HEK293 (cell line): ENCODE measurements at regions not wholly inside any gene's neighbourhood (a gene's known extent, or its start where the extent isn't known, plus 50 kb on each side); places are given as distances from the start of the nearest gene placed in this dataset.

Source experiments
- KLF7 ChIP-seq: fragments of 450-650 bp; formaldehyde crosslinking; IDR thresholded peaks from 2 replicates; pipeline ENCODE4 v1.5.1; 2016; ENCODE audit warnings: missing biosample characterization, missing genetic modification characterization, borderline replicate concordance
- PRDM1 ChIP-seq: fragments of 450-650 bp; formaldehyde crosslinking; IDR thresholded peaks from 2 replicates; pipeline ENCODE4; 2016; ENCODE audit warnings: missing biosample characterization, missing genetic modification characterization
- REST ChIP-seq: fragments of 450-650 bp; formaldehyde crosslinking; IDR thresholded peaks from 2 replicates; pipeline ENCODE4 v1.5.1; 2016; ENCODE audit warnings: missing biosample characterization, missing genetic modification characterization
- ZBTB26 ChIP-seq: fragments of 450-650 bp; formaldehyde crosslinking; optimal IDR thresholded peaks from 2 replicates; pipeline ENCODE3; 2016; ENCODE audit warnings: missing biosample characterization, mild to moderate bottlenecking, missing genetic modification characterization
- ZBTB48 ChIP-seq: fragments of 450-650 bp; formaldehyde crosslinking; IDR thresholded peaks from 2 replicates; pipeline ENCODE4 v1.5.1; 2016; ENCODE audit warnings: missing biosample characterization, missing genetic modification characterization
- ZNF133 ChIP-seq: fragments of 450-650 bp; formaldehyde crosslinking; IDR thresholded peaks from 2 replicates; pipeline ENCODE4 v1.5.1; 2016; ENCODE audit warnings: missing biosample characterization, missing genetic modification characterization
- ZNF174 ChIP-seq: fragments of 450-650 bp; formaldehyde crosslinking; IDR thresholded peaks from 2 replicates; pipeline ENCODE4 v1.5.0; 2017; ENCODE audit warnings: missing biosample characterization, mild to moderate bottlenecking, missing genetic modification characterization
- ZNF2 ChIP-seq: fragments of 450-650 bp; formaldehyde crosslinking; IDR thresholded peaks from 2 replicates; pipeline ENCODE4 v1.5.1; 2016; ENCODE audit warnings: missing biosample characterization, missing genetic modification characterization
- ZNF221 ChIP-seq: fragments of 450-650 bp; formaldehyde crosslinking; IDR thresholded peaks from 2 replicates; pipeline ENCODE4 v1.5.1; 2017; ENCODE audit warnings: missing biosample characterization, missing genetic modification characterization, borderline replicate concordance
- ZNF394 ChIP-seq: fragments of 450-650 bp; formaldehyde crosslinking; IDR thresholded peaks from 2 replicates; pipeline ENCODE4 v1.5.1; 2016; ENCODE audit warnings: missing biosample characterization, missing genetic modification characterization, mild to moderate bottlenecking, moderate library complexity, borderline replicate concordance
- ZNF449 ChIP-seq: fragments of 450-650 bp; formaldehyde crosslinking; IDR thresholded peaks from 2 replicates; pipeline ENCODE4 v1.5.1; 2017; ENCODE audit warnings: missing biosample characterization, mild to moderate bottlenecking, missing genetic modification characterization, moderate library complexity
- ZNF48 ChIP-seq: fragments of 450-650 bp; formaldehyde crosslinking; IDR thresholded peaks from 2 replicates; pipeline ENCODE4 v1.5.1; 2016; ENCODE audit warnings: missing biosample characterization, missing genetic modification characterization
- ZNF513 ChIP-seq: fragments of 450-650 bp; IDR thresholded peaks from 2 replicates; pipeline ENCODE4 v1.5.1; 2018; ENCODE audit warnings: missing biosample characterization, missing genetic modification characterization
- ZNF600 ChIP-seq: fragments of 450-650 bp; formaldehyde crosslinking; IDR thresholded peaks from 2 replicates; pipeline ENCODE4 v1.5.1; 2016; ENCODE audit warnings: missing biosample characterization, missing genetic modification characterization
- ZNF677 ChIP-seq: fragments of 450-650 bp; IDR thresholded peaks from 2 replicates; pipeline ENCODE4 v1.5.0; 2018; ENCODE audit warnings: missing biosample characterization, mild to moderate bottlenecking, missing genetic modification characterization, moderate library complexity
- ZNF776 ChIP-seq: fragments of 450-650 bp; formaldehyde crosslinking; IDR thresholded peaks from 2 replicates; pipeline ENCODE4 v1.5.0; 2017; ENCODE audit warnings: missing biosample characterization, missing genetic modification characterization, borderline replicate concordance
- ZSCAN16 ChIP-seq: fragments of 450-650 bp; formaldehyde crosslinking; IDR thresholded peaks from 2 replicates; pipeline ENCODE4 v1.5.1; 2016; ENCODE audit warnings: missing biosample characterization, missing genetic modification characterization
- ZSCAN23 ChIP-seq: fragments of 450-650 bp; formaldehyde crosslinking; IDR thresholded peaks from 2 replicates; pipeline ENCODE4 v1.5.1; 2016; ENCODE audit warnings: missing biosample characterization, missing genetic modification characterization
- TF ChIP-seq, protein P1 (sequence below): fragments of 450-650 bp; formaldehyde crosslinking; IDR thresholded peaks from 2 replicates; pipeline ENCODE4 v1.5.1; 2016; ENCODE audit warnings: missing biosample characterization, missing genetic modification characterization
- TF ChIP-seq, protein P2 (sequence below): fragments of 450-650 bp; formaldehyde crosslinking; IDR thresholded peaks from 2 replicates; pipeline ENCODE4 v1.5.1; 2016; ENCODE audit warnings: missing biosample characterization, missing genetic modification characterization
- TF ChIP-seq, protein P3 (sequence below): fragments of 450-650 bp; formaldehyde crosslinking; IDR thresholded peaks from 2 replicates; pipeline ENCODE4 v1.5.1; 2017; ENCODE audit warnings: missing biosample characterization, missing genetic modification characterization
- TF ChIP-seq, protein P4 (sequence below): fragments of 450-650 bp; formaldehyde crosslinking; IDR thresholded peaks from 2 replicates; pipeline ENCODE4 v1.5.1; 2016; ENCODE audit warnings: missing biosample characterization, missing genetic modification characterization
- TF ChIP-seq, protein P5 (sequence below): fragments of 450-650 bp; formaldehyde crosslinking; IDR thresholded peaks from 2 replicates; pipeline ENCODE4 v1.5.1; 2016; ENCODE audit warnings: missing biosample characterization, missing genetic modification characterization

- TF ChIP-seq, protein P1, sequence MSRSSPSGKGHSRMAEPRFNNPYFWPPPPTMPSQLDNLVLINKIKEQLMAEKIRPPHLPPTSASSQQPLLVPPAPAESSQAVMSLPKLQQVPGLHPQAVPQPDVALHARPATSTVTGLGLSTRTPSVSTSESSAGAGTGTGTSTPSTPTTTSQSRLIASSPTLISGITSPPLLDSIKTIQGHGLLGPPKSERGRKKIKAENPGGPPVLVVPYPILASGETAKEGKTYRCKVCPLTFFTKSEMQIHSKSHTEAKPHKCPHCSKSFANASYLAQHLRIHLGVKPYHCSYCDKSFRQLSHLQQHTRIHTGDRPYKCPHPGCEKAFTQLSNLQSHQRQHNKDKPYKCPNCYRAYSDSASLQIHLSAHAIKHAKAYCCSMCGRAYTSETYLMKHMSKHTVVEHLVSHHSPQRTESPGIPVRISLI (tag by site-specific recombination): no peak
- no peak for TF ChIP-seq ZNF2
- TF ChIP-seq, protein P2, sequence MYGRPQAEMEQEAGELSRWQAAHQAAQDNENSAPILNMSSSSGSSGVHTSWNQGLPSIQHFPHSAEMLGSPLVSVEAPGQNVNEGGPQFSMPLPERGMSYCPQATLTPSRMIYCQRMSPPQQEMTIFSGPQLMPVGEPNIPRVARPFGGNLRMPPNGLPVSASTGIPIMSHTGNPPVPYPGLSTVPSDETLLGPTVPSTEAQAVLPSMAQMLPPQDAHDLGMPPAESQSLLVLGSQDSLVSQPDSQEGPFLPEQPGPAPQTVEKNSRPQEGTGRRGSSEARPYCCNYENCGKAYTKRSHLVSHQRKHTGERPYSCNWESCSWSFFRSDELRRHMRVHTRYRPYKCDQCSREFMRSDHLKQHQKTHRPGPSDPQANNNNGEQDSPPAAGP: no peak
- TF ChIP-seq REST (tag by site-specific recombination): no peak
- TF ChIP-seq ZSCAN16 (tag by site-specific recombination): no peak
- TF ChIP-seq ZNF48: no peak
- no peak for TF ChIP-seq ZBTB26 (tag by site-specific recombination)
- TF ChIP-seq KLF7 (tag by site-specific recombination): no peak
- TF ChIP-seq, protein P3, sequence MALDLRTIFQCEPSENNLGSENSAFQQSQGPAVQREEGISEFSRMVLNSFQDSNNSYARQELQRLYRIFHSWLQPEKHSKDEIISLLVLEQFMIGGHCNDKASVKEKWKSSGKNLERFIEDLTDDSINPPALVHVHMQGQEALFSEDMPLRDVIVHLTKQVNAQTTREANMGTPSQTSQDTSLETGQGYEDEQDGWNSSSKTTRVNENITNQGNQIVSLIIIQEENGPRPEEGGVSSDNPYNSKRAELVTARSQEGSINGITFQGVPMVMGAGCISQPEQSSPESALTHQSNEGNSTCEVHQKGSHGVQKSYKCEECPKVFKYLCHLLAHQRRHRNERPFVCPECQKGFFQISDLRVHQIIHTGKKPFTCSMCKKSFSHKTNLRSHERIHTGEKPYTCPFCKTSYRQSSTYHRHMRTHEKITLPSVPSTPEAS: no peak
- TF ChIP-seq ZNF600: 0 out of 2 replicates have a peak, but pooled peaks have one; percentile 15
- TF ChIP-seq ZNF449 (tag by site-specific recombination): no peak
- TF ChIP-seq ZNF133: no peak
- TF ChIP-seq ZNF776: no peak
- TF ChIP-seq PRDM1 (tag by site-specific recombination): peak; percentile 94
- TF ChIP-seq ZNF221 (tag by site-specific recombination): no peak
- TF ChIP-seq ZNF513 (tag by site-specific recombination): no peak
- TF ChIP-seq ZBTB48: no peak
- TF ChIP-seq, protein P4, sequence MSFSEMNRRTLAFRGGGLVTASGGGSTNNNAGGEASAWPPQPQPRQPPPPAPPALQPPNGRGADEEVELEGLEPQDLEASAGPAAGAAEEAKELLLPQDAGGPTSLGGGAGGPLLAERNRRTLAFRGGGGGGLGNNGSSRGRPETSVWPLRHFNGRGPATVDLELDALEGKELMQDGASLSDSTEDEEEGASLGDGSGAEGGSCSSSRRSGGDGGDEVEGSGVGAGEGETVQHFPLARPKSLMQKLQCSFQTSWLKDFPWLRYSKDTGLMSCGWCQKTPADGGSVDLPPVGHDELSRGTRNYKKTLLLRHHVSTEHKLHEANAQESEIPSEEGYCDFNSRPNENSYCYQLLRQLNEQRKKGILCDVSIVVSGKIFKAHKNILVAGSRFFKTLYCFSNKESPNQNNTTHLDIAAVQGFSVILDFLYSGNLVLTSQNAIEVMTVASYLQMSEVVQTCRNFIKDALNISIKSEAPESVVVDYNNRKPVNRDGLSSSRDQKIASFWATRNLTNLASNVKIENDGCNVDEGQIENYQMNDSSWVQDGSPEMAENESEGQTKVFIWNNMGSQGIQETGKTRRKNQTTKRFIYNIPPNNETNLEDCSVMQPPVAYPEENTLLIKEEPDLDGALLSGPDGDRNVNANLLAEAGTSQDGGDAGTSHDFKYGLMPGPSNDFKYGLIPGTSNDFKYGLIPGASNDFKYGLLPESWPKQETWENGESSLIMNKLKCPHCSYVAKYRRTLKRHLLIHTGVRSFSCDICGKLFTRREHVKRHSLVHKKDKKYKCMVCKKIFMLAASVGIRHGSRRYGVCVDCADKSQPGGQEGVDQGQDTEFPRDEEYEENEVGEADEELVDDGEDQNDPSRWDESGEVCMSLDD (tag by site-specific recombination): no peak
- TF ChIP-seq ZSCAN23 (tag by site-specific recombination): no peak
- TF ChIP-seq, protein P5, sequence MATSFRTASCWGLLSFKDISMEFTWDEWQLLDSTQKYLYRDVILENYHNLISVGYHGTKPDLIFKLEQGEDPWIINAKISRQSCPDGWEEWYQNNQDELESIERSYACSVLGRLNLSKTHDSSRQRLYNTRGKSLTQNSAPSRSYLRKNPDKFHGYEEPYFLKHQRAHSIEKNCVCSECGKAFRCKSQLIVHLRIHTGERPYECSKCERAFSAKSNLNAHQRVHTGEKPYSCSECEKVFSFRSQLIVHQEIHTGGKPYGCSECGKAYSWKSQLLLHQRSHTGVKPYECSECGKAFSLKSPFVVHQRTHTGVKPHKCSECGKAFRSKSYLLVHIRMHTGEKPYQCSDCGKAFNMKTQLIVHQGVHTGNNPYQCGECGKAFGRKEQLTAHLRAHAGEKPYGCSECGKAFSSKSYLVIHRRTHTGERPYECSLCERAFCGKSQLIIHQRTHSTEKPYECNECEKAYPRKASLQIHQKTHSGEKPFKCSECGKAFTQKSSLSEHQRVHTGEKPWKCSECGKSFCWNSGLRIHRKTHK: no peak
- no peak for TF ChIP-seq ZNF677 (tag by site-specific recombination)
- TF ChIP-seq ZNF174: no peak
- TF ChIP-seq ZNF394 (tag by site-specific recombination): no peak
These were observed 53.4 kb upstream of the PRKACB start (continued) for GRCh38 chr1:84090447-84091245.
